ENCODE measurements at regions not wholly inside any gene's neighbourhood (a gene's known extent, or its start where the extent isn't known, plus 50 kb on each side); places are given as distances from the start of the nearest gene placed in this dataset.

- Histone ChIP-seq H3K4me1 (peaks cover 4 to 7% (median 5%) of the 10 kb centered on the region in 4 donors), H3K36me3 (no peaks in the 10 kb centered on the region), H3K9me3 (no peaks in the 10 kb centered on the region), H3K27me3 (peaks cover 0 to 3% (median 0%) of the 10 kb centered on the region in 3 donors), H3K27ac (no peak overlapping the region), H3K4me3 (no peak overlapping the region)
- DNase-seq, result peak in 1 of 2 donors; percentile 27
- TF ChIP-seq EP300 (IDR thresholded peaks at IDR 0.05), result no peak
- no peak for TF ChIP-seq POLR2A (IDR thresholded peaks at IDR 0.05)
- TF ChIP-seq CTCF (IDR thresholded peaks at IDR 0.05), result no peak
- TF ChIP-seq POLR2AphosphoS5 (IDR thresholded peaks at IDR 0.05), result no peak
- intact Hi-C loops (cut with DNase I; ENCODE audit: low total_unique reads), result no loop called here
- 61 to 76% (median 73%) methylated on average over 2 of the region's 2 CpGs for WGBS, 5 donors
Measured at GRCh38 chr13:50268500-50268899, 253.3 kb downstream of the KCNRG start.

GRCh38 chr13:50274181-50274580, 258.9 kb downstream of the KCNRG start:
- H3K27me3 ChIP-seq, result peaks cover 0 to 3% (median 0%) of the 10 kb centered on the region in 3 donors
- no peak overlapping the region for H3K27ac ChIP-seq
- intact Hi-C loops (cut with DNase I; ENCODE audit: low total_unique reads), result no loop called here
- no peaks in the 10 kb centered on the region for H3K4me1 ChIP-seq
- DNase-seq, result no peak
- 93 to 100% (median 98%) methylated on average over 1 of the region's 1 CpG for WGBS, 5 donors
- H3K4me3 ChIP-seq, result no peak overlapping the region
- H3K9me3 ChIP-seq, result peaks cover 0 to 9% (median 4%) of the 10 kb centered on the region in 4 donors
- H3K36me3 ChIP-seq, result no peaks in the 10 kb centered on the region
- TF ChIP-seq POLR2AphosphoS5 (IDR thresholded peaks at IDR 0.05), result no peak
- no peak for TF ChIP-seq CTCF (IDR thresholded peaks at IDR 0.05)
- TF ChIP-seq EP300 (IDR thresholded peaks at IDR 0.05), result no peak

- intact Hi-C loops (cut with DNase I; ENCODE audit: low total_unique reads), result no loop called here
- peak in 1 of 2 donors; percentile 79 for DNase-seq
- 39 to 68% (median 44%) methylated on average over 1 of the region's 1 CpG for WGBS, 5 donors
Measured at GRCh38 chr13:50275392-50276063, 260.3 kb downstream of the KCNRG start.

GRCh38 chr13:50276550-50276949, 261.3 kb downstream of the KCNRG start:
- Histone ChIP-seq H3K27me3 (no peaks in the 10 kb centered on the region), H3K9me3 (peaks cover 0 to 9% (median 4%) of the 10 kb centered on the region in 4 donors), H3K4me1 (no peaks in the 10 kb centered on the region), H3K4me3 (no peak overlapping the region), H3K27ac (no peak overlapping the region), H3K36me3 (no peaks in the 10 kb centered on the region)
- intact Hi-C loops (cut with DNase I; ENCODE audit: low total_unique reads), result no loop called here
- 94 to 100% (median 98%) methylated on average over 2 of the region's 2 CpGs for WGBS, 5 donors
- no peak for DNase-seq
- no peak for TF ChIP-seq POLR2A (IDR thresholded peaks at IDR 0.05)
- TF ChIP-seq CTCF (IDR thresholded peaks at IDR 0.05), result no peak
- TF ChIP-seq EP300 (IDR thresholded peaks at IDR 0.05), result no peak
- TF ChIP-seq POLR2AphosphoS5 (IDR thresholded peaks at IDR 0.05), result no peak

More at GRCh38 chr13:50275392-50276063, 260.3 kb downstream of the KCNRG start:
- Histone ChIP-seq H3K27ac (no peak overlapping the region), H3K9me3 (peaks cover 0 to 9% (median 4%) of the 10 kb centered on the region in 4 donors), H3K4me1 (no peaks in the 10 kb centered on the region), H3K36me3 (no peaks in the 10 kb centered on the region), H3K27me3 (peaks cover 0 to 3% (median 0%) of the 10 kb centered on the region in 3 donors), H3K4me3 (no peak overlapping the region)
- TF ChIP-seq CTCF (IDR thresholded peaks at IDR 0.05), result no peak
- TF ChIP-seq POLR2A (IDR thresholded peaks at IDR 0.05), result no peak
- peak in 1 of 3 donors; percentile 5 for TF ChIP-seq POLR2AphosphoS5 (IDR thresholded peaks at IDR 0.05)
